Astrocyte of the cerebellum (primary cell): ENCODE measurements at regions not wholly inside any gene's neighbourhood (a gene's known extent, or its start where the extent isn't known, plus 50 kb on each side); places are given as distances from the start of the nearest gene placed in this dataset.

ENCODE experiments used
- DNase-seq: peaks from one replicate; pipeline ENCODE4 v3.0.0-alpha.2; 2011; ENCODE audit warnings: low read depth
- H3K4me3 ChIP-seq: 2 replicates; pipeline ENCODE4 v1.5.1; 2011; ENCODE audit warnings: mild to moderate bottlenecking, low read depth, low read length, moderate library complexity
- in situ Hi-C: cut with HindIII; loops from 2 replicates; pipeline ENCODE4 v1.10.0; 2017; ENCODE audit warnings: low sequenced_read_pairs
- TF ChIP-seq, protein P1 (sequence below): IDR thresholded peaks from 2 replicates; pipeline ENCODE4 v1.5.1; 2012; ENCODE audit warnings: low read length, low read depth, moderate library complexity, mild to moderate bottlenecking; ENCODE audit errors: missing control alignments

DNA sequence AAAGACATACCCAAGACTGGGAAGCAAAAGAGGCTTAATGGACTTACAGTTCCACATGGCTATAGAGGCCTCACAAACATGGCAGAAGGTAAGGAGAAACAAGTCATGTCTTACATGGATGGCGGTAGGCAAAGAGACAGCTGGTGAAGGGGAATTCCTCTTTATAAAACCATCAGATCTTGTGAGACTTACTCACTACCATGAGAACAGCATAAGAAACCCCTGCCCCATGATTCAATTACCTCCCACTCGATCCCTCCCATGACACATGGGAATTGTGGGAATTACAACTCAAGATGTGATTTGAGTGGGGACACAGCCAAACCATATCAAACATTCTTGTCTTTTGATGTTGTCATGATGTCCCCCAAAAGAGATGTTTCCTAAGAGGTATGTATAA is 103.3 kb downstream of the DUSP10 start:
- in situ Hi-C loops, result no loop called here
- DNase-seq, result no peak
- TF ChIP-seq, protein P1, sequence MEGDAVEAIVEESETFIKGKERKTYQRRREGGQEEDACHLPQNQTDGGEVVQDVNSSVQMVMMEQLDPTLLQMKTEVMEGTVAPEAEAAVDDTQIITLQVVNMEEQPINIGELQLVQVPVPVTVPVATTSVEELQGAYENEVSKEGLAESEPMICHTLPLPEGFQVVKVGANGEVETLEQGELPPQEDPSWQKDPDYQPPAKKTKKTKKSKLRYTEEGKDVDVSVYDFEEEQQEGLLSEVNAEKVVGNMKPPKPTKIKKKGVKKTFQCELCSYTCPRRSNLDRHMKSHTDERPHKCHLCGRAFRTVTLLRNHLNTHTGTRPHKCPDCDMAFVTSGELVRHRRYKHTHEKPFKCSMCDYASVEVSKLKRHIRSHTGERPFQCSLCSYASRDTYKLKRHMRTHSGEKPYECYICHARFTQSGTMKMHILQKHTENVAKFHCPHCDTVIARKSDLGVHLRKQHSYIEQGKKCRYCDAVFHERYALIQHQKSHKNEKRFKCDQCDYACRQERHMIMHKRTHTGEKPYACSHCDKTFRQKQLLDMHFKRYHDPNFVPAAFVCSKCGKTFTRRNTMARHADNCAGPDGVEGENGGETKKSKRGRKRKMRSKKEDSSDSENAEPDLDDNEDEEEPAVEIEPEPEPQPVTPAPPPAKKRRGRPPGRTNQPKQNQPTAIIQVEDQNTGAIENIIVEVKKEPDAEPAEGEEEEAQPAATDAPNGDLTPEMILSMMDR, result no peak
- H3K4me3 ChIP-seq, result no peak overlapping the region

DNA sequence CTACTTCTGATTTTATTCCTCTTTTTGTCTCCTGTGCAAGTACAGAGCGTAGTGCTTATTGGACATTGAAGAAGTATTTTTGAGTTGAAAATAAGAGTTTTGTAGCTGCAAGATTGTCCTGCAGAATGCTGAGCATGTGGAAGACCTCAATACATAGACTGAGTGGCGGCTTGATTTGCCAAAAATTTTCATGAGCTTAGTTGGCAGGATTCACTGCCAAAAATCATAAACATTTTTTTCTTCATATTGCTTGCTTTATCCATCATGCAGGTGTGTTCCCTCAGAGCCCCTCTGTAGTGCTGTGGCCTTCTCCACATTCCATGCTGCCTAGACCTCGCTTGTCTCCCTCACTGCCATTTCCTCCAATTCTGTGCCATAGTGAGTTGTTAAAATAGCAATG is 100.1 kb downstream of the DUSP10 start:
- no peak overlapping the region for H3K4me3 ChIP-seq
- in situ Hi-C loops, result no loop called here
- DNase-seq, result no peak
- TF ChIP-seq, protein P1, result no peak

DNA sequence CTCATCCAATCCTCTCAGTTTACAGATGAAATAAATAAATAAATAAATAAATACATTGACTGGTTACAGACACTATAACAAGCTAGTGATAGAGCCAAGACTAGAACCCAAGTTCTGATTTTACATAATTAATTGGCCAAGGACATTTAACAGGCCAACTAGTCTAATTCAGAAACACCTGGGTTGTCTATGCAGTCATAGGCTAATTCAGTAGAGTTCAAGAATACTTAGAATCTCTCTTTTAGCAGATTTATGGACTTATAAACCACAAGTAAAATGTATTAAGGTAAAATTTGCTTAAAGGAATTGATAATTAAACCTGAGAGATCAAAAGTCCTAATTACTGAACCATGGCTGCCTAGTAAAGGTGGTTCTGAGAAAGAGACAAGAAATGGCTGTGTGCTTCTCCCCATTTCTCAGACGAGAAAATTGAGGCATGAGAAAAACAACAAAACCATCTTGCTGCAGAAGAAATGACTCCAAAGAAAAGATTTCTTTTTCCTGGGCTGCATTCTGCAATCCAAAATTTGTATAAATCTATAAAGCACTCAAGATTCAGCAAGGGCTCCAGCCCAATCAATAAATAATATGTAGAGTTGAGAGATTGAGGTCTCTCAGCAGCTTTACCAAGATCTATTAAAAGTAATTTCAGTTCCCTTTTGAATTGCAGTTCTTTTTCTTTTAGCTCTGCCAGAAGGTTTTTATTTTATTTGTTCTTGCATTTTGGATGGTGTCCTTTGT is 98.3 kb downstream of the DUSP10 start:
- no peak for DNase-seq
- H3K4me3 ChIP-seq, result no peak overlapping the region
- TF ChIP-seq, protein P1, result no peak
- in situ Hi-C loops, result no loop called here

DNA sequence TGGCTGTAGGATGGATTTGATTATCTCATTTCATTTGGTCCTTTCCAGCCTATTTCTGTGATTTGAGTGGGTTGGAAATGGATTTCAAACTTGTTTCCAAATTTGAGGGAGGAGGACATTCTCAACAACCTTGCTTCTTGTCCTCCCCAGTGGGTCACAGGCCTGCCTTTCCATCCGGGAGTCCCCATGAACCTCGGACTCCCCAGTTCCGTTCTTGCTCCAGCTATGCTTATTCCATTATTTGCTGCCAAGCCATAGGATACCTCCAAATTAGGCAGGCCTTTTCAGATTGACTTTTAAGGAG is 97.8 kb downstream of the DUSP10 start:
- no peak for DNase-seq
- TF ChIP-seq, protein P1, result no peak
- H3K4me3 ChIP-seq, result no peak overlapping the region
- in situ Hi-C loops, result no loop called here

DNA sequence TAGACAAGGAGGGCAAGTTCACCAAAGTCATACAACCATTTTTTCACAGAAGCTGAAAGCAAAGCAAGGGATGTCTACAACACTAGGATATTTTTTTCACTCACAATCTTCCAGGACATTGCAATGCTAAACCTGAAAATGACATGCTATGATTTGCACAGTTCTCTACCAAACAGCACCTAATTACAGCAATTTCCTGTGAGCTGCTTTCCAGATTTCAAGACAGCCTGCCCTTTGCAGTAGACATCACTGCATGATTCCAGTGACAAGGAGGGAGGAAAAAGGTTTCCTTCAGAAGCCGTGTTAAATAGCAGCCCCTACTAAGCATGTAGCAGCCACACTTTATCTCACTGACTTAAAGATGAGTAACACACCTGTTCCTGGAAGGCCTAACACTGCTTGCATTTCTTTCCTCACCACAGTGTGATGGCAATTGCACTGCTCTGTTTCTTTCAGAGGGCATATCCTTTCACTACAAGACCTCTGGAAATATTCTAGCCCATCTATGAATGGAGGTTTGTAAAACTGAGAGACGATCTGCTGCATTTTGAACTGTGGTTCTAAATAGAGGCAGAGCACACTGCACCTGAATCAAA is 97.1 kb downstream of the DUSP10 start:
- TF ChIP-seq, protein P1, result no peak
- DNase-seq, result no peak
- in situ Hi-C loops, result no loop called here
- H3K4me3 ChIP-seq, result no peak overlapping the region

- DNase-seq, result no peak
- TF ChIP-seq, protein P1, result no peak
- H3K4me3 ChIP-seq, result no peak overlapping the region
- in situ Hi-C loops, result no loop called here
Measured at GRCh38 chr1:221648201-221648600, 93.7 kb downstream of the DUSP10 start.
